HEK293 (cell line): ENCODE measurements at regions not wholly inside any gene's neighbourhood (a gene's known extent, or its start where the extent isn't known, plus 50 kb on each side); places are given as distances from the start of the nearest gene placed in this dataset.

ENCODE experiments used
- CTCF ChIA-PET: fragments of 350-600 bp; formaldehyde crosslinking; extraction: SDS; loops from one replicate; lab custom pipeline; 2021; ENCODE audit warnings: antibody characterized with exemption; lab: Yijun Ruan, JAX
- POLR2A ChIA-PET: fragments of 300-600 bp; formaldehyde crosslinking; extraction: SDS; loops from one replicate; lab custom pipeline; 2020; ENCODE audit warnings: antibody characterized with exemption, inconsistent platforms; lab: Yijun Ruan, JAX
- H3K27ac ChIP-seq: fragments of 200-500 bp; sonication (Bioruptor generic); 2 replicates; pipeline ENCODE4 v1.5.1; 2014; ENCODE audit warnings: low read depth, low read length, control low read depth, inconsistent platforms; ENCODE audit errors: extremely low read depth
- H3K36me3 ChIP-seq, 2 experiments: fragments of 200-500 bp in 1 of 2; sonication (Bioruptor generic) in 1 of 2; 1 replicate in 1 of 2; 2 replicates in 1 of 2; pipeline ENCODE4 v1.5.1; 2014 to 2017; ENCODE audit warnings: inconsistent platforms in 2 of 2, low read length in 2 of 2; ENCODE audit not compliant: control insufficient read depth in 2 of 2, insufficient read depth in 1 of 2
- H3K4me1 ChIP-seq: fragments of 200-500 bp; sonication (Bioruptor generic); 2 replicates; pipeline ENCODE4 v1.5.1; 2014; ENCODE audit warnings: mild to moderate bottlenecking, low read length, inconsistent platforms; ENCODE audit not compliant: control insufficient read depth, insufficient read depth
- H3K4me3 ChIP-seq: 2 replicates; pipeline ENCODE4 v1.5.1; 2011; ENCODE audit warnings: low read depth, mild to moderate bottlenecking, control low read depth, low read length, moderate library complexity
- H3K9me3 ChIP-seq: fragments of 200-500 bp; sonication (Bioruptor generic); 2 replicates; pipeline ENCODE4 v1.5.1; 2014; ENCODE audit warnings: low read depth, low read length, inconsistent platforms; ENCODE audit not compliant: control insufficient read depth, insufficient read depth
- BCL11B ChIP-seq: fragments of 450-650 bp; formaldehyde crosslinking; IDR thresholded peaks from 2 replicates; pipeline ENCODE4 v1.5.1; 2016; ENCODE audit warnings: low read depth, missing biosample characterization, missing genetic modification characterization
- GLI2 ChIP-seq: fragments of 450-650 bp; formaldehyde crosslinking; IDR thresholded peaks from 2 replicates; pipeline ENCODE4; 2017; ENCODE audit warnings: missing biosample characterization, missing genetic modification characterization, low read depth, borderline replicate concordance
- GLI4 ChIP-seq: fragments of 450-650 bp; formaldehyde crosslinking; IDR thresholded peaks from 2 replicates; pipeline ENCODE4 v1.5.1; 2016; ENCODE audit warnings: missing biosample characterization, missing genetic modification characterization
- SP7 ChIP-seq: fragments of 450-650 bp; formaldehyde crosslinking; IDR thresholded peaks from 2 replicates; pipeline ENCODE4 v1.5.1; 2016; ENCODE audit warnings: missing biosample characterization, missing genetic modification characterization
- TRIM28 ChIP-seq: IDR thresholded peaks from 2 replicates; pipeline ENCODE4 v1.6.1; 2011; ENCODE audit warnings: low read length, control low read depth, borderline replicate concordance
- ZBTB44 ChIP-seq: fragments of 450-650 bp; IDR thresholded peaks from 2 replicates; pipeline ENCODE4 v1.5.1; 2018; ENCODE audit warnings: missing biosample characterization, mild to moderate bottlenecking, missing genetic modification characterization
- ZNF266 ChIP-seq: fragments of 450-650 bp; formaldehyde crosslinking; IDR thresholded peaks from 2 replicates; pipeline ENCODE4 v1.5.1; 2016; ENCODE audit warnings: missing biosample characterization, missing genetic modification characterization, low read depth
- ZNF302 ChIP-seq: fragments of 450-650 bp; formaldehyde crosslinking; IDR thresholded peaks from 2 replicates; pipeline ENCODE4 v1.5.1; 2016; ENCODE audit warnings: missing biosample characterization, missing genetic modification characterization, low read depth
- ZNF324 ChIP-seq: fragments of 450-650 bp; formaldehyde crosslinking; IDR thresholded peaks from 2 replicates; pipeline ENCODE4 v1.5.1; 2016; ENCODE audit warnings: missing biosample characterization, missing genetic modification characterization
- ZNF366 ChIP-seq: fragments of 450-650 bp; formaldehyde crosslinking; conservative IDR thresholded peaks from 2 replicates; pipeline ENCODE4 v1.5.1; 2016; ENCODE audit warnings: missing biosample characterization, missing genetic modification characterization
- ZNF394 ChIP-seq: fragments of 450-650 bp; formaldehyde crosslinking; IDR thresholded peaks from 2 replicates; pipeline ENCODE4 v1.5.1; 2016; ENCODE audit warnings: missing biosample characterization, missing genetic modification characterization, mild to moderate bottlenecking, moderate library complexity, borderline replicate concordance
- ZNF529 ChIP-seq: fragments of 450-650 bp; formaldehyde crosslinking; IDR thresholded peaks from 2 replicates; pipeline ENCODE4 v1.5.1; 2017; ENCODE audit warnings: missing genetic modification characterization, missing biosample characterization; ENCODE audit not compliant: insufficient replicate concordance
- ZNF555 ChIP-seq: fragments of 450-650 bp; formaldehyde crosslinking; conservative IDR thresholded peaks from 2 replicates; pipeline ENCODE4 v1.5.1; 2017; ENCODE audit warnings: missing biosample characterization, mild to moderate bottlenecking, missing genetic modification characterization, inconsistent platforms
- ZNF792 ChIP-seq: fragments of 450-650 bp; formaldehyde crosslinking; IDR thresholded peaks from 2 replicates; pipeline ENCODE4 v1.5.1; 2016; ENCODE audit warnings: missing biosample characterization, missing genetic modification characterization
- ZSCAN16 ChIP-seq: fragments of 450-650 bp; formaldehyde crosslinking; IDR thresholded peaks from 2 replicates; pipeline ENCODE4 v1.5.1; 2016; ENCODE audit warnings: missing biosample characterization, missing genetic modification characterization
- ZSCAN23 ChIP-seq: fragments of 450-650 bp; formaldehyde crosslinking; IDR thresholded peaks from 2 replicates; pipeline ENCODE4 v1.5.1; 2016; ENCODE audit warnings: missing biosample characterization, missing genetic modification characterization
- TF ChIP-seq, protein P1 (sequence below): fragments of 450-650 bp; formaldehyde crosslinking; conservative IDR thresholded peaks from 2 replicates; pipeline ENCODE4 v1.5.1; 2016; ENCODE audit warnings: low read depth, missing biosample characterization, missing genetic modification characterization
- TF ChIP-seq, protein P2 (sequence below): fragments of 450-650 bp; formaldehyde crosslinking; optimal IDR thresholded peaks from 2 replicates; pipeline ENCODE3; 2016; ENCODE audit warnings: missing biosample characterization, mild to moderate bottlenecking, missing genetic modification characterization
- TF ChIP-seq, protein P3 (sequence below): fragments of 450-650 bp; formaldehyde crosslinking; IDR thresholded peaks from 2 replicates; pipeline ENCODE4 v1.5.1; 2017; ENCODE audit warnings: missing biosample characterization, missing genetic modification characterization

DNA sequence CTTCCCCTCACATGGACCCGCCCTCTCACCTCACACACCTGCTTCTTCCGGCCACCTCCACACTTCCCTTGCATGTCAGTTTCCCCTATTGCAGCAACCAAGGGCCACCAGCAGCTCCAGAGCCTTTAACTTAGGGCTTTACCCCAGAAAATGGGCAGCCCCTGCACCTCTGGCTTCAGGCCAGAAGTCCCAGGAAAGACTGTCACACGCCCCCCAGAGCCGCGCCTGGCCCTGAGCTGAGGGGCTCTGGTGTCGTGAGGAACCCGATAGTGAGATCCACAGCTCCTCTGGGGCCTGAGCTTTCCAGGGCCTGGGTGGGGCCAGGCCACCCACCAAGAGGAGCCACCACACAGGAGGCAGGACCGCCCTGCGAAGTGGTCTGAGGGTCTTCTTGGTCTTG, 182.4 kb downstream of the DLL1 start (continued):
- TF ChIP-seq, protein P1, sequence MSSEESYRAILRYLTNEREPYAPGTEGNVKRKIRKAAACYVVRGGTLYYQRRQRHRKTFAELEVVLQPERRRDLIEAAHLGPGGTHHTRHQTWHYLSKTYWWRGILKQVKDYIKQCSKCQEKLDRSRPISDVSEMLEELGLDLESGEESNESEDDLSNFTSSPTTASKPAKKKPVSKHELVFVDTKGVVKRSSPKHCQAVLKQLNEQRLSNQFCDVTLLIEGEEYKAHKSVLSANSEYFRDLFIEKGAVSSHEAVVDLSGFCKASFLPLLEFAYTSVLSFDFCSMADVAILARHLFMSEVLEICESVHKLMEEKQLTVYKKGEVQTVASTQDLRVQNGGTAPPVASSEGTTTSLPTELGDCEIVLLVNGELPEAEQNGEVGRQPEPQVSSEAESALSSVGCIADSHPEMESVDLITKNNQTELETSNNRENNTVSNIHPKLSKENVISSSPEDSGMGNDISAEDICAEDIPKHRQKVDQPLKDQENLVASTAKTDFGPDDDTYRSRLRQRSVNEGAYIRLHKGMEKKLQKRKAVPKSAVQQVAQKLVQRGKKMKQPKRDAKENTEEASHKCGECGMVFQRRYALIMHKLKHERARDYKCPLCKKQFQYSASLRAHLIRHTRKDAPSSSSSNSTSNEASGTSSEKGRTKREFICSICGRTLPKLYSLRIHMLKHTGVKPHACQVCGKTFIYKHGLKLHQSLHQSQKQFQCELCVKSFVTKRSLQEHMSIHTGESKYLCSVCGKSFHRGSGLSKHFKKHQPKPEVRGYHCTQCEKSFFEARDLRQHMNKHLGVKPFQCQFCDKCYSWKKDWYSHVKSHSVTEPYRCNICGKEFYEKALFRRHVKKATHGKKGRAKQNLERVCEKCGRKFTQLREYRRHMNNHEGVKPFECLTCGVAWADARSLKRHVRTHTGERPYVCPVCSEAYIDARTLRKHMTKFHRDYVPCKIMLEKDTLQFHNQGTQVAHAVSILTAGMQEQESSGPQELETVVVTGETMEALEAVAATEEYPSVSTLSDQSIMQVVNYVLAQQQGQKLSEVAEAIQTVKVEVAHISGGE (tag by site-specific recombination) = no peak
- TF ChIP-seq ZBTB44 = no peak
- TF ChIP-seq ZNF555 = no peak
- TF ChIP-seq BCL11B (tag by site-specific recombination) = no peak
- TF ChIP-seq ZNF266 = no peak
- TF ChIP-seq SP7 = no peak
- TF ChIP-seq, all 188 proteins: peak for 0

DNA sequence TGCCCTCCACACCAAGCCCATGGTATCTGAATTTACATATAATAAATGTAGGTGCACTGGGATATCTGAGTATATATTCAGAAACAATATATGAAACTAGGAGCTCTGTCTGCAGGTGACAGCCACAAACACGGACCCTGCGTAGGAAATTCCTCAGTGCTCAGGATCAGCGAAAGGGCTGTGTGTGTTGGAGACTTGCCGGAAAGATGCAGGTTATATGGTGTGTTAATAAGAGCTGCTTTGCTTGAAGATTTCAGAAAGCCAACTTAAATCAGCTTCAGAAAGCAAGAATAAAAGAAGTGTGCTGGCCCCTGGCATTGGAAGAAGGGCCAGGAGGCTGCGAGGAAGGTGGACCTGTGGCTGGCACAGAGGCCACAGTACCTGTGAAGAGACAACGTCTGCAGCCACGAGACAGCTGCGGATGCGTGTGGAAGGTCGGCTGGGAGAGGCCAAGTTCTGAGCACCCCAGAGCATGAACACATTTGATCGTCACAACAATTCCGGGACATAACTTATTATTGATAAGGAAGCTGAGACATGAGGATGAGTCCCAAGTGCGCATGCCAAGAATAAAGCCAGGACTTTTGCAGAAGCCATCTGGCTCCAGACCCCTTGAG, 183.2 kb downstream of the DLL1 start:
- TF ChIP-seq TRIM28 (no peak), ZNF366 (tag by site-specific recombination) (no peak), ZNF324 (tag by site-specific recombination) (no peak), GLI2 (tag by site-specific recombination) (no peak), ZNF792 (tag by site-specific recombination) (no peak), ZNF394 (tag by site-specific recombination) (no peak)
- POLR2A ChIA-PET = no interaction called here
- no peaks in the 10 kb centered on the region for H3K36me3 ChIP-seq
- H3K9me3 ChIP-seq = no peaks in the 10 kb centered on the region
- CTCF ChIA-PET = interaction anchor here (0.7 kb wide), 1 partner anchor 318 kb away, joined by 3 read pairs; no protein-coding TSS in a partner anchor
- H3K4me1 ChIP-seq = no peaks in the 10 kb centered on the region
- no peak overlapping the region for H3K27ac ChIP-seq
- H3K4me3 ChIP-seq = no peak overlapping the region

DNA sequence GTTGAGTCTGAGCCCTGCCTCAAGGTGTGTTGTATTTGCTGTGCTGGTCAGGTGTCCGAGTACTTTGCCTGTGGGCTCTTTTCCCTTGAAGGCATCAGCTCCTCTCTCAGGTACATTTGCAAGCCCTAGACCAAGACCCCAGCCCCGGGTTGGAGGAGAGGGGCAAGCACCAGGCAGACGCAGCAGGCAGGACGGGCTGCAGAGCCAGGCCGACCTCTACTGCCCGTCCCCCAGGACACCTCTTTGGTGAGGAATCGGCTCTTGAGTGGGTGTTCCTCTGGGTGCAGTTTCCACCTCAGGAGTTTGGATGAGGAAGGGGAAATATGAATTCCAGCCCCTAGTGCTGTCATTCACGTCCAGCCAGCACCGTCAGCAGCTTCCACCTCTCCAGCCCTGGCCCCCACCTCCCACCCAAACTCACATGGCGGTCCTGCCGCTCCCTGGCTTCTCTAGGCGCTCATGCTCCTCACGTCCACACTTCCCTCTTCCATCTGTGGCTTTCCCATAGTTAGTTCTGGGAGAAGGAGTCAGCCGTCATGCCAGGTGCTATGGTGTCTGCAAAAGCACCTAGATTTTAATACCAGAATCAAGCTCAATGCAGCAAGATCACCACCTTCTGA, 183.9 kb downstream of the DLL1 start:
- CTCF ChIA-PET = interaction anchor here (0.7 kb wide), 2 partner anchors 295 to 318 kb away, joined by 3 to 4 read pairs; no protein-coding TSS in a partner anchor
- POLR2A ChIA-PET = no interaction called here
- TF ChIP-seq, protein P2, sequence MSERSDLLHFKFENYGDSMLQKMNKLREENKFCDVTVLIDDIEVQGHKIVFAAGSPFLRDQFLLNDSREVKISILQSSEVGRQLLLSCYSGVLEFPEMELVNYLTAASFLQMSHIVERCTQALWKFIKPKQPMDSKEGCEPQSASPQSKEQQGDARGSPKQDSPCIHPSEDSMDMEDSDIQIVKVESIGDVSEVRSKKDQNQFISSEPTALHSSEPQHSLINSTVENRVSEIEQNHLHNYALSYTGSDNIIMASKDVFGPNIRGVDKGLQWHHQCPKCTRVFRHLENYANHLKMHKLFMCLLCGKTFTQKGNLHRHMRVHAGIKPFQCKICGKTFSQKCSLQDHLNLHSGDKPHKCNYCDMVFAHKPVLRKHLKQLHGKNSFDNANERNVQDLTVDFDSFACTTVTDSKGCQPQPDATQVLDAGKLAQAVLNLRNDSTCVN (tag by site-specific recombination) = no peak
- TF ChIP-seq ZSCAN23 (no peak), GLI4 (tag by site-specific recombination) (no peak), ZSCAN16 (tag by site-specific recombination) (no peak), ZNF529 (tag by site-specific recombination) (no peak), ZNF302 (tag by site-specific recombination) (no peak)
- TF ChIP-seq, protein P3, sequence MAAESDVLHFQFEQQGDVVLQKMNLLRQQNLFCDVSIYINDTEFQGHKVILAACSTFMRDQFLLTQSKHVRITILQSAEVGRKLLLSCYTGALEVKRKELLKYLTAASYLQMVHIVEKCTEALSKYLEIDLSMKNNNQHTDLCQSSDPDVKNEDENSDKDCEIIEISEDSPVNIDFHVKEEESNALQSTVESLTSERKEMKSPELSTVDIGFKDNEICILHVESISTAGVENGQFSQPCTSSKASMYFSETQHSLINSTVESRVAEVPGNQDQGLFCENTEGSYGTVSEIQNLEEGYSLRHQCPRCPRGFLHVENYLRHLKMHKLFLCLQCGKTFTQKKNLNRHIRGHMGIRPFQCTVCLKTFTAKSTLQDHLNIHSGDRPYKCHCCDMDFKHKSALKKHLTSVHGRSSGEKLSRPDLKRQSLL = no peak

More for the DNA sequence above, 183.9 kb downstream of the DLL1 start:
- H3K4me1 ChIP-seq = no peaks in the 10 kb centered on the region
- H3K36me3 ChIP-seq = no peaks in the 10 kb centered on the region
- H3K9me3 ChIP-seq = no peaks in the 10 kb centered on the region
- H3K4me3 ChIP-seq = no peak overlapping the region
- no peak overlapping the region for H3K27ac ChIP-seq
